LNCAP (cell line): ENCODE measurements at regions not wholly inside any gene's neighbourhood (a gene's known extent, or its start where the extent isn't known, plus 50 kb on each side); places are given as distances from the start of the nearest gene placed in this dataset.

Source experiments
- CTCF ChIP-seq: fragments of 450-650 bp; IDR thresholded peaks from 2 replicates; pipeline ENCODE4 v1.5.1; 2017; ENCODE audit warnings: mild to moderate bottlenecking

DNA sequence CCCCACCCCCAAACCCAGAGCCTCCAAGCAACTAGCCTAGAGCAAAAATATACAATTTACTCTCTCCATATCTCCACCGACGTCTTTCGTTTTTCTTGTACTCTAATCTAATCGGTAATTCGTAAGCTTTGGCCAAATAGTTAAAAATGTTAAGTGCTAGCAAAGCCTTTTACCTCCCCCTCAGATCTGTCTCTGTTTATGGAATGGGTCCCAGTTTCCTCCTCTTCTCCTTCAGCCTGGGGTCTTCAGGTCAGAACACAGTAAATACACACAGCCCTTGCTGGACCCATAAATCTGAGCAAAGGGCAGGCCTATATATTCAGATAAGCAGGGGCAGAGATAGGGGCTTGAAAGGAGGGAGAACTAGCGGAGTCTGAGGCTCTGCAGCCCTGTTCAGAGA, 267.4 kb downstream of the MEIS1 start:
- no peak for TF ChIP-seq CTCF

GRCh38 chr2:66704786-66705185, 269.9 kb downstream of the MEIS1 start:
- no peak for TF ChIP-seq CTCF

GRCh38 chr2:66714610-66715009, 279.7 kb downstream of the MEIS1 start:
- TF ChIP-seq CTCF = no peak

DNA sequence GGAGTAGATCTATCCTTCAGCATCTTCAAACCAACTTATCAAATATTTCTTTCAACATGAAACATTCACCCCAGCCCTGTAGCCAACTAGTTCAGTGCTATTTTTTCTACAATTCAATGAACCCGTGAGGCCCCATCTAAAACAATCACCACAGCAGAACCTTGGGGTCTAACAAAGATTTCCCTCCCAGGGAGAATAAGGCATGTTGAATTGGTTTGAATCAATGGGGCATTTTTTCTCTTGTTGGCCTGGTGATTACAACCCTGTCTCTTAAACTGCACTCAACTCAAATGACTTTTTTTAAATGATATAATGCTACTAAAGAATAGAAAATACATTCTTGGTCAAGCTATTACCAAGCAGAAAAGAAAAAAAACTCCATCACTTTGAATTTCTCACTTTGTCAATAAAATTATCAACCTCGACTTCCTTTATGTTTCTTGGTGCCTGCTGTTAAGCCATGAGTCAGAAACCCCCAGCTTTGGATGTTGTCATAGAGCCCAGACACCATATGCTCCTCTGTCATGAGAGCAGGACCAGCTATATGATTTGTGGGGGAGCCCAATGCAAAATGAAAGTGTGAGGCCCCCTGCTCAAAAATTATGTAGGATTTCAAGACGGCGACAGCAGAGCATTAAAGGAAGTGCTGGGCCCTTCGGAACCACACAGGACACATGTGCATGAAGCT, 282.4 kb downstream of the MEIS1 start:
- TF ChIP-seq CTCF = no peak

DNA sequence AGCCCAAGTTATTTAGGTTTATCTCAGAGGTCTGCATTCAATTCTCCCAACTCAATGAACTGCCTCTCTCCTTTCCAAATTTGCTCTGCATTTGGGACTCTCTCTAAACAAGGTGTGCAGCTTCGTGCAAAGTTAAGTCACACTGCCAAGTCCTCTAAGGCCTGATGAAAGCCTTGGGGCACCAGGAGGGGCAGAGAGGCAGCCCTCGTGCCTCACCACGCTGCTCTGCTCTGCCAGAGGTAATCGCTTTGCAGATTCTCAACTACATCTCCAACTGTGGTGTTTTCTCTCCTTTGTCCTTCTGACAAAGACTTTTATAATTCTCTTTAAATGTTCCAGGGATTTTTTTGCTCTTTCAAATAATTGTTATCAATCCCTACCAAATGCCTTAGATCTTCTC, 283.0 kb downstream of the MEIS1 start:
- TF ChIP-seq CTCF = no peak

DNA sequence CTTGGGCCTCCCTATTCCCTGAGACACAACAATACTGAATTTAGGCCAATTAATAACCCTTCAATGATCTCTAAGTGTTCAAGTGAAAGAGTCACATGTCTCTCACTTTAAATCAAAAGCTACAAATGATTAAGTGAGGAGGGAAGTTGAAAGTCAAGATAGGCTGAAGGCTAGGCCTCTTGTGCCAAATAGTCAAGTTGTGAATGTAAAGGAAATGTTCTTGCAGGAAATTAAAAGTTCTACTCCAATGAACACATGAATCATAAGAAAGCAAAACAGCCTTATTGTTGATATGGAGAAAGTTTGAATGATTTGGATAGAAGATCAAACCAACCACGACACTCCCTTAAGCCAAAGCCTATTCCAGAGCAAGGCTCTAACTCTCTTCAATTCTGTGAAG, 286.9 kb downstream of the MEIS1 start:
- TF ChIP-seq CTCF = no peak

DNA sequence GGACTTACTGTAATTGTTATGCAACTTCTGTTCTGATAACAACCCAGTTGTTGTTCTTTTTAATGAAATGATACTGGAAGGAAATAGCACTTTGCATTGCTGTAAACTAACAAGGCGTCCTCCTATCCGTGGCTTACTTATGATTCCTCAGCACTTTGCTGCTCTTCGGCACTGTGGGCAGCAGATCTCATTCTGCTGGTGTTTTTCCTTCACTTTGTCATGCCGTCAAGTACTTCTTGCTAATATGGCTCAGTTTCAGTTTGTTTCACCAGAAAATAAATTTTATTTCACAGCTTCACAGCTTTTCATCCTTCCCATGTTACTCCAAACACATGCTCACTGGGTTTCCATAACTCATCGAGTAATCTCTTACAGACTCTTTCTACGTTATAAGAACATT, 289.3 kb downstream of the MEIS1 start:
- no peak for TF ChIP-seq CTCF
